Fibroblast of skin of left quadriceps (primary cell): ENCODE measurements at regions not wholly inside any gene's neighbourhood (a gene's known extent, or its start where the extent isn't known, plus 50 kb on each side); places are given as distances from the start of the nearest gene placed in this dataset.

ENCODE experiments used
- DNase-seq, 2 experiments: peaks; one replicate each; pipeline ENCODE4 v3.0.0-alpha.2; 2013; ENCODE audit warnings: low read depth in 2 of 2

DNA sequence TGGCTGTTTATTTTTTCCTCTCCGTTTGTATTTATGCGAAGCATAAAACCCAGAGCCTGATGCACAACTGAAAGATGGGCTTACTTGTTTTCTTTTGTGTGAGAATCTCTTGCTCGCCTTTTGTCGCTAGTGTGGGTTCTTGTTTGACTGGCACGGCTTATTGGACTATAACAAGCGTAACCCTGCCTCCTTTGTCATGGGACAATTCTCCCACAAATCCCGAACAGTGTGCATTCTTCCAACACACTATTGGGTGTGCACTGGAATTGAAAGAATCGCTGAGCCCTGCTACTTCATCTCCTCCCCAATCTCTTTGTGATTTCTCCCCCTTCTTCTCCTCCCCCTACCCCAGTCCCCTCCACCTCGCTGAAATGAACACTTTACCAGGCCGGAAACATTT, 110.8 kb downstream of the ZIC5 start:
- DNase-seq: no peak

GRCh38 chr13:99859178-99860177, 112.1 kb downstream of the ZIC5 start:
- no peak for DNase-seq

DNA sequence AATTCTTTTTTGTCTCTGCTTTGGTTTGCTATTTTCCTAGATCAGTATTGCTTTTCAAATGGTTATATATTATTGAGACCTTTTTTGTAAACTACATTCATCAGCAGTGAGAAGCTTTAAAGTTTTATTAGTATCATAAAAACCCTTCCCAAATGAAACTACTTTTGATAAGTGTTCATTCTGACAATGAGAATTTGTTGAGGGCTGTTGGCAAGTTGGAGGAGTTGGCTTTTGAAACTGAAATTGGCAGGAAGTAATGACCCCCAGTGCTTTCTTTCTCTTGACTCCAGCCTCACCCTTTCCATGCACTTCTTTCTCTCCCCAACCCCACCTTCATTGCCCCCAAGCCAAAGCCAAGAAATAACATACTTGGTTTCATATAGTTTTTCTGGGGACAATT, 113.8 kb downstream of the ZIC5 start:
- DNase-seq: no peak

GRCh38 chr13:99855526-99856420, 115.8 kb downstream of the ZIC5 start:
- DNase-seq: no peak

DNA sequence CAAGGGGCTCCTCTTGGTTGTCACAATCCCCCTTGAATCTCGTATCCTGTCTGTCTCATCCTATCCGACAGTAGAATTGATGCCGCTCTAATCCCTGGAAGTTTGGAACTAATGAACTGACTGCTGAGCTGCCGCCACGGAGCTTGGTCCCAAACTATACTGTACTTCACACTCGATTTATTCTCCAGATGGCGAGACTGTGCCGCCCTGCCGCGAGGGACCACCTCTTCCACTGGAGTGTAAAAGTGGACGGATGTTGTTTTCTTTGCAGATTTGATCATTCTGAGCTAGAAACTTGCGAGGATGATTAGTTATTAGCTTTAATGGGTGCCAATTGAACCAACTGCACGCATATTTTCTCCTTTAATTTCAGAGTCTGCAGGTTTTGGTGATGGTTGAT, 117.2 kb downstream of the ZIC5 start:
- no peak for DNase-seq

DNA sequence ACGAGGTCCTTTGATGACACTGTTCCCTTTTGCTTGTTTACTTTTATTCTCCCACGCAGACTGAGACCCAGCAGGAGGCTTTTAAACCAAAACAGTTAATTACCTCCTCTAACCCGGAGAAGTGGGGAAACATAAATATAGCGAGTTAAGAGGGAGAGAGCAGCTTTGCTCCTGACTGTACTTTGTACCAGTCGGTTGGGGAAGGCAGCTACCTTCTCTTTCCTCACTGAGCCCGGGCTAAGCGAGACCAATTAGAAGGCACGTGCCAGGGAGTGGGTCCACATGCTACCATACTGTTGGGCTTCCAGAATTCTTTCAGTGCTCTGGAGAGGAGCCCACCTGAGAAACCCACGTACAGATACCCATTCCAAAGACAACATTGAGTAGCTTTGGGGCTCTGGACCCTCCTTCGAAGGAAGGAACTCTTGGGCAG, 124.2 kb downstream of the ZIC5 start:
- DNase-seq: no peak

GRCh38 chr13:99845161-99845874, 126.2 kb downstream of the ZIC5 start:
- DNase-seq: no peak

- no peak for DNase-seq
Observed at GRCh38 chr13:99844421-99844820, 127.1 kb downstream of the ZIC5 start.

DNA sequence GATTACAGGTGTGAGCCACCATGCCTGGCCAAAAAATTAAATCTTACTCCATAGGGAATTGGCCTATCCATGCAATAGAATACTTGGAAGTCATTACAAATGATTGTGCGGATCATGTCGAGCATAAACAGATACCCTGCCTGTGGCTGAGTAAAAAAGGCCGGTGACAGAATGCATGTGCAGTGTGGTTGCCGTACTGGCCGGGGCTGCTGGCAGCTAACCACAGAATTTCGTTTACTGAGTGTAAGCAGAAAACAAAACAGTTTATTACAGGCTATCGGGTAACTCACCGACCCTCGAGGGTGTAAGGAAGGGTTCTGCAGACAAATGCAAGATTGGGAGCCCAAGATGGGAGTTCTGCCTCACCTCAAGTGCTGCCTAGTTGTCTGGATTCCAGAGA, 127.7 kb downstream of the ZIC5 start:
- DNase-seq: no peak

- DNase-seq: no peak
Observed at GRCh38 chr13:99842405-99842804, 129.2 kb downstream of the ZIC5 start.

- DNase-seq: no peak
Observed at GRCh38 chr13:99836291-99836690, 135.3 kb downstream of the ZIC5 start.

DNA sequence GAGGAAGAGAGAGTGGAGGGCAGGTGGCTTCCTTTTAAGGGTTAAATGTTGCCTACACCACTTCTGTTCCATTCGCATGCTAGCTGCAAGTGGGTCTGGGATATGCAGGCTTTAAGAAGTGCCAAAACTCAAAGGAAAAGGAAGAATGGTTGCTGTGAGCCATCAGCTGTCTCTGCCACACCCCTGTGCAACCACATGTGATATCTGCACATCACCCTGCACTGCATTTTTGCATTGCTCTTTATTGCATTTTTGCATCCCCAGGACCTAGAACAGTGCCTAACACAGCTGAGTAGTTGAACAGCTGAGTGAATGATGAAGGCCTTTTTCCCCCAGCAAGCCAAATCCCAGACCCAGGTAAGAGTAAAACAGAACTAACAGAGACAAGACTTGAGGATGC, 136.1 kb downstream of the ZIC5 start:
- no peak for DNase-seq

DNA sequence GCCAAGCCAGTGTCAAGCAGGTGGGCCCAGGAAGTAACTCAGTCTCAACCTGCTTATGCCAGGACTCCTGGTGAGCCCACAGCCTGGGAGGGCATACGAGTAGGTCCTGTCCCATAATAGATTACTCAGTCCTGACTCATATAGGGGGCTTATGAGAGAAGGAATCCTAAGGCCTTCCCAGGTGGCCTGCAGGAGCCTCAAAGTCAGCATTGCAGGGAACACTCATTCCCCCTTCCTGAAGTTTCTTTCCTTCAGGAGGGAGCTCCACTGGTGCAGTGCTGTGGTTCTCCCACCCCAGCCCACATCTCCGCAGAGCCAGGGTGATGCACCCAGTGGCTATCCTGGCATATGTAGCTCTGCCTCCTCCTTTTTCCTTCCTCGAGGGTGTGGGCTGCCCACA, 137.3 kb downstream of the ZIC5 start:
- DNase-seq: no peak

GRCh38 chr13:99832347-99832746, 139.2 kb downstream of the ZIC5 start:
- DNase-seq: no peak

DNA sequence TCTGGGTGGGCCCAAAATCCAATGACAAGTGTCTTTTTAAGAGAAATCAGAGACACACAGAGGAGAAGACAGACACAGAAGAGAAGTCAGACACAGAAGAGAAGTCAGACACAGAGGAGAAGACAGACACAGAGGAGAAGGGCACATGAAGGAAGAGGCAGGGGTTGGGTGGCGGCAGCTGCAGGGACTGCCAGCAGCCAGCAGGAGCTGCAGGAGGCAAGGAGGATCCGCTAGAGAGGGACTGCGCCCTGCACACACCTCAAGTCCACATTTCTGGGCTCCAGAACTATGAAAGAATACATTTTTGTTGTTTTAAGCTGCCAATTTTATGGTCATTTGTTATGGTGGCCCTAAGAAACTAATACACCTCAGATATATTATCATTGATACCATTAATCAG, 140.6 kb downstream of the ZIC5 start:
- no peak for DNase-seq

- DNase-seq: no peak
Observed at GRCh38 chr13:99829593-99830239, 141.9 kb downstream of the ZIC5 start.

DNA sequence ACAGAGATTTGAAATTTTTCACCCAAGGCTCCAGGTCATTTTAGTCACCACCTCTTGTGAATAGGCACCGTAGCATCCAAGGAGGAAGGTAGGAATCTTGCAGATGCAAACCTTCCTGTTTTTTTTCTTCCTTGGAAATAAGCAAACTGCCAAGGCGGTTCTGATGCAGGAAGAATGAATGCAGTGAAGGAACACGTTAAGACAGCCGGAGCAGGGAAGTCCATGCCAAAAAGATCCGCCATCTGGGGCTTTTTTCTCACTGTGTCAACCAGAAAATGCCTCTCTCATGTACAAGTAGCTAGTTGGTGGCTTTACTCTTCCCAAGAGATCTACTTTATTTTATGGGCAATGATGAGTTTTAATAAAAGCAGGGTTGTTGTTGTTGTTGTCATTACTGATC, 142.4 kb downstream of the ZIC5 start:
- DNase-seq: no peak

DNA sequence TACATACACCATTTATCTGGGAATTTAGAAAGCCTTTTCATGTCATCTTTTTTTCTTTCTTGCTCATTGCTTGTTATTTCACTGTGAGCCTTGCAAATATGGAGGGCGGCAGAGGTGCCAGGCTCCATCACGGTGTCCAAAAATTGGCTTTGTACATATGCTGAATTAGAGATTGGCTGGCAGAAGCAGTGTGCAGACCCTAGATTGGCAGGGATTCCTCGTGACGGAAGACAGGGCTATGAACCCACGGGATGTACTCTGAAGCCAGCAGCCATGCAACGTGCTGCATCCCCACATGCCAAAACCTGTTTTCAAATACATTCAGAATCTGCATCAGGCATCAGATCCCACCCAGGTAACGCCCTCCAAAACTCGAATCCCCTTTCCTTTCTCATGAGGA, 142.8 kb downstream of the ZIC5 start:
- no peak for DNase-seq

DNA sequence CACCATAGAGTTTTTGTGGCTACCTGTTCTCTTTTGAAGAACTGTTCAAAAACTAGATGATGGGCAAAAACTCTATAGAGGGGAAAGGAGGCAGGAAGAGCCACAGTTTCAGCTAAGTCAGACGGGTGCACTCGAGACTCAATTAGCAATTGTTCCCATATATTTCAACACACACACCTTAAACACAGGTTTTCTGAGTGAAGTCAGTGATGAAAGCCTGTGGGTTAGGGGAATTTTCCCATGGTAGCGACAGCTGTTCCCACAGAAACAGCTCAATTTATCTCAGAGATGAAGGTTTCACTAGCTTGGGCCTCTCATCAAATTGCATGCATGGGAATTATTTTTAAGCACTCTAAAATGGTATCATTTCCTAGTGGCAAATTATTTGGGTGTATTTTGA, 143.4 kb downstream of the ZIC5 start:
- no peak for DNase-seq

DNA sequence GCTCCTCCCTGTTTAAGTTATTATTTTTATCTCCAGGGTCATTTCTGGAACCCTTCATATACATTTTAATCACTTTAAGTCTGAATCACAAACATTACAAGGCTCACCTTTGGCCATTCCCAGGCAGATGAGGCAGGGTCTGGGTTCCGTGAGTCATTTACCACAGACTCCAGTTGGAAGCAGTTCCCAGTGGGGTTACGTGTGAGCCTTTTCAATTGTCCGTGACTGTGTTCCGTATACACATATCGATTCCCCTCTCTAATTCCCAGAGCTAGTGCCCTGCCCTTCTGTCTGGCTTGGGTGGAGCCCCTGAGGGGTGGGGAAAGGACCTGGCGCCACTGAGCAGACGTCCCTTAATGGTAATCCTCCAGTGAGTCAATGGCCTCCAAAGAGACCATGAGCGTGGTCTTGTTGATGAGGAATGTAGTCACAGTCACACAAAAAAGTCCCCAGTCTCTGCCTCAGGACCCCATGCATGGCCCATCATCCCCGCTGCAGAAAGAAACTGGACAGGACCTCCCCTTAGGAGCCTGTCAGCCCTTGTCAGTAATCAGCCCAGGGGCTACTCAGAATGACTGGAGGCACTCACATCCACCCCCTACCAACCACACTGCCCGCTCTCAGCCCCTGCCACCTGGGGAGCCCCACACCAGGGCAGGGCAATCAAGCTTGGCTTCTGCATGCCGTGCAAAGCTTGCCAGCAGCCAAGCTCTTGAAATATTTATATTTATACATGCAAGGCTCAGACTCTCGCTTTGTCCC, 144.4 kb downstream of the ZIC5 start:
- DNase-seq: no peak

DNA sequence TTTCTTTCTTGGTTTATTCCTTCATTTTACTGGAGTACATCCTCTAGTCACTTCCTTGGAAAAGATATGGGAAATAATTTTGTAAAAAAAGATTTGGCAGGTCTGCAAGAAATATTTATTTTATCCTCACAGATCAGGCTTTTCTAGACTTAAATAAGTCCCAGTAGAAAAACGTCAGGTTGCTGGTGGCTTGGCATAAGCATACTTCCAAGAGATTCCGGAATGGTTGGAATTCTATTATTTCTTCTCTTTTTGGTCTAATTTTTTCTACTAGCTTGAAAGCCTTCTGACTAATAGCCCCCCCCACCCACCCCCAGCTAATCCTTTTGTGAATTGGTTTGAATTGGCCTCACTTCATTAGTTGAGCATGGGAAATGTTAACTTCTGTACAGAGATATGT, 147.6 kb downstream of the ZIC5 start:
- DNase-seq: no peak
